ENCODE measurements at regions not wholly inside any gene's neighbourhood (a gene's known extent, or its start where the extent isn't known, plus 50 kb on each side); places are given as distances from the start of the nearest gene placed in this dataset.

DNA sequence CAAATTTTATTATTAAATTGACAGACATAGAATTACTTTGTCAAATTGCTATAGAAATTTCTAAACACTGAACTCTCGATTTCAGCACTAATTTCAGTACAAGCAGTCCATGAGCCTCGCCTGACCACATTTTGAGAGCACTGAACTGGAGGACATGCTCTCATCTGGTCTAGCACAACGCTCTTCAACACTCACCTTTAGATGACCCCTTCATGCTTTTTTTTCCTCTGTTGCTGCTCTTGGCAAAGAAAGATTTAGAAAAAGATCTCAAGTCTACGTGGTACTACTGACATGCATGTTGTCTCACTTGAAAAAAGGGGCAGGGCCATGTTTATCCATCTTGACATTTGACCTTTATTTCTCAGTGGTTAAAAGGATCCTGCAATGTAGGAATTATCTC is 981.5 kb downstream of the DIAPH3 start:
- no peak overlapping the region for H2AFZ ChIP-seq (ENCODE audit: low read depth, low read length)

DNA sequence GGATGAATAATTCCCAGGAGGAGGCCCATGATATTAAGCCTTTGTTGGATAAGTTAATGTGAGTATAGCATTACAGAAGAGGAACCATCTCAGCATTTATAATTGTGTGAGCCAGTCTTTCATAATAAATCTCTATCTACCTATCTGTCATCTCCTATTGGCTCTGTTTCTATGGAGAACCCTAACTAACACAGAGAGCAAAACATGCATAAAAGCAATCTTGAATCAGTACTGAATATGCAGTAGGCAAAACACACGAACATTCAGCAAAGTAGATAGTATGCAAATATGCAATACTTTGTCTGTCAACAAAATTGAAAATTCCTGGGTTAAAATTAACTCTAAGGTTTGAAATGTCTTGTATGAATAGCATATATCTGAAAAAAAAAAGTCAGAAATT is 966.3 kb downstream of the DIAPH3 start:
- Histone ChIP-seq H3K27ac (ENCODE audit: low read length) (no peak overlapping the region), H3K36me3 (ENCODE audit: insufficient read depth, low read length) (no peaks in the 10 kb centered on the region), H2AFZ (ENCODE audit: low read depth, low read length) (no peak overlapping the region), H3K4me2 (ENCODE audit: low read length) (no peak overlapping the region), H4K20me1 (ENCODE audit: insufficient read depth) (no peaks in the 10 kb centered on the region), H3F3A (ENCODE audit: insufficient read depth, low read length, poor library complexity, severe bottlenecking) (no peaks in the 10 kb centered on the region), H3K9me3 (ENCODE audit: low read length) (no peaks in the 10 kb centered on the region), H3K79me2 (replicated peaks; ENCODE audit: insufficient read depth, low read length) (no peaks in the 10 kb centered on the region), H3K9me2 (ENCODE audit: insufficient read depth, low read length) (no peaks in the 10 kb centered on the region), H3K9ac (ENCODE audit: low read length) (no peak overlapping the region), H3K27me3 (ENCODE audit: insufficient read depth, low read depth, low read length) (no peaks in the 10 kb centered on the region), H3K4me3 (ENCODE audit: low read length) (no peak overlapping the region)
- TF ChIP-seq POLR2AphosphoS5 (IDR thresholded peaks at IDR 0.05), result no peak

More for the DNA sequence above, 981.5 kb downstream of the DIAPH3 start:
- no peaks in the 10 kb centered on the region for H3F3A ChIP-seq (ENCODE audit: insufficient read depth, low read length, poor library complexity, severe bottlenecking)
- H3K9me2 ChIP-seq (ENCODE audit: insufficient read depth, low read length), result no peaks in the 10 kb centered on the region
- no peaks in the 10 kb centered on the region for H3K9me3 ChIP-seq (ENCODE audit: low read length)
- no peaks in the 10 kb centered on the region for H3K79me2 ChIP-seq (replicated peaks; ENCODE audit: insufficient read depth, low read length)
- H3K27me3 ChIP-seq (ENCODE audit: insufficient read depth, low read depth, low read length), result no peaks in the 10 kb centered on the region
- TF ChIP-seq RAD21 (conservative IDR thresholded peaks at IDR 0.05) (no peak), TAF1 (IDR thresholded peaks at IDR 0.05; ENCODE audit: low read depth) (no peak), EP300 (conservative IDR thresholded peaks at IDR 0.05; ENCODE audit: poor library complexity, severe bottlenecking) (no peak), SMC3 (conservative IDR thresholded peaks at IDR 0.05; ENCODE audit: poor library complexity) (no peak), POLR2AphosphoS5 (IDR thresholded peaks at IDR 0.05) (no peak)
- TF ChIP-seq, protein P1, sequence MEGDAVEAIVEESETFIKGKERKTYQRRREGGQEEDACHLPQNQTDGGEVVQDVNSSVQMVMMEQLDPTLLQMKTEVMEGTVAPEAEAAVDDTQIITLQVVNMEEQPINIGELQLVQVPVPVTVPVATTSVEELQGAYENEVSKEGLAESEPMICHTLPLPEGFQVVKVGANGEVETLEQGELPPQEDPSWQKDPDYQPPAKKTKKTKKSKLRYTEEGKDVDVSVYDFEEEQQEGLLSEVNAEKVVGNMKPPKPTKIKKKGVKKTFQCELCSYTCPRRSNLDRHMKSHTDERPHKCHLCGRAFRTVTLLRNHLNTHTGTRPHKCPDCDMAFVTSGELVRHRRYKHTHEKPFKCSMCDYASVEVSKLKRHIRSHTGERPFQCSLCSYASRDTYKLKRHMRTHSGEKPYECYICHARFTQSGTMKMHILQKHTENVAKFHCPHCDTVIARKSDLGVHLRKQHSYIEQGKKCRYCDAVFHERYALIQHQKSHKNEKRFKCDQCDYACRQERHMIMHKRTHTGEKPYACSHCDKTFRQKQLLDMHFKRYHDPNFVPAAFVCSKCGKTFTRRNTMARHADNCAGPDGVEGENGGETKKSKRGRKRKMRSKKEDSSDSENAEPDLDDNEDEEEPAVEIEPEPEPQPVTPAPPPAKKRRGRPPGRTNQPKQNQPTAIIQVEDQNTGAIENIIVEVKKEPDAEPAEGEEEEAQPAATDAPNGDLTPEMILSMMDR (IDR thresholded peaks at IDR 0.05; ENCODE audit: poor library complexity, severe bottlenecking), result no peak
- TF ChIP-seq, protein P2, sequence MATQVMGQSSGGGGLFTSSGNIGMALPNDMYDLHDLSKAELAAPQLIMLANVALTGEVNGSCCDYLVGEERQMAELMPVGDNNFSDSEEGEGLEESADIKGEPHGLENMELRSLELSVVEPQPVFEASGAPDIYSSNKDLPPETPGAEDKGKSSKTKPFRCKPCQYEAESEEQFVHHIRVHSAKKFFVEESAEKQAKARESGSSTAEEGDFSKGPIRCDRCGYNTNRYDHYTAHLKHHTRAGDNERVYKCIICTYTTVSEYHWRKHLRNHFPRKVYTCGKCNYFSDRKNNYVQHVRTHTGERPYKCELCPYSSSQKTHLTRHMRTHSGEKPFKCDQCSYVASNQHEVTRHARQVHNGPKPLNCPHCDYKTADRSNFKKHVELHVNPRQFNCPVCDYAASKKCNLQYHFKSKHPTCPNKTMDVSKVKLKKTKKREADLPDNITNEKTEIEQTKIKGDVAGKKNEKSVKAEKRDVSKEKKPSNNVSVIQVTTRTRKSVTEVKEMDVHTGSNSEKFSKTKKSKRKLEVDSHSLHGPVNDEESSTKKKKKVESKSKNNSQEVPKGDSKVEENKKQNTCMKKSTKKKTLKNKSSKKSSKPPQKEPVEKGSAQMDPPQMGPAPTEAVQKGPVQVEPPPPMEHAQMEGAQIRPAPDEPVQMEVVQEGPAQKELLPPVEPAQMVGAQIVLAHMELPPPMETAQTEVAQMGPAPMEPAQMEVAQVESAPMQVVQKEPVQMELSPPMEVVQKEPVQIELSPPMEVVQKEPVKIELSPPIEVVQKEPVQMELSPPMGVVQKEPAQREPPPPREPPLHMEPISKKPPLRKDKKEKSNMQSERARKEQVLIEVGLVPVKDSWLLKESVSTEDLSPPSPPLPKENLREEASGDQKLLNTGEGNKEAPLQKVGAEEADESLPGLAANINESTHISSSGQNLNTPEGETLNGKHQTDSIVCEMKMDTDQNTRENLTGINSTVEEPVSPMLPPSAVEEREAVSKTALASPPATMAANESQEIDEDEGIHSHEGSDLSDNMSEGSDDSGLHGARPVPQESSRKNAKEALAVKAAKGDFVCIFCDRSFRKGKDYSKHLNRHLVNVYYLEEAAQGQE (IDR thresholded peaks at IDR 0.05; ENCODE audit: borderline replicate concordance), result no peak
- H3K36me3 ChIP-seq (ENCODE audit: insufficient read depth, low read length), result no peaks in the 10 kb centered on the region
- H4K20me1 ChIP-seq (ENCODE audit: insufficient read depth), result no peaks in the 10 kb centered on the region
- H3K9ac ChIP-seq (ENCODE audit: low read length), result no peak overlapping the region
- no peak overlapping the region for H3K4me2 ChIP-seq (ENCODE audit: low read length)
- no peak overlapping the region for H3K27ac ChIP-seq (ENCODE audit: low read length)
- no peak overlapping the region for H3K4me3 ChIP-seq (ENCODE audit: low read length)

DNA sequence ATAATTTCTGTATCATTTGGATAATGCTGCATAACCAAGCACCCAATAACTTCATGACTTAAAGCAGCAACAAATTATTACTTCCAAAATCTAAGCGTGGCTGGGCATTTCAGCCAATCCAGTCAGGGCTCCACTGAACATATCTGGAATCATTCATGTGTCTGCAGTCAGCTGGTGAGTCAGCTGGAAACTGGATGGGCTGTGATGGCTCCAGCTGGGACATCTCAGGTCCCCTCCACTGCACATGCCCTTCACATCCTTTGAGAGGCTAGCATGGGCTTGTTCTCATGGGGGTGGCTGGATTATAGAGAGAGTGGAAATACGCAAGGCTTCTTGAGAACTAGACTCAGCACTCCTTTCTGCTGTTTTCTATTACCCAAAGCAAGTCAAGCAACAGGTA is 961.9 kb downstream of the DIAPH3 start:
- Histone ChIP-seq H3K9ac (ENCODE audit: low read length) (no peak overlapping the region), H3F3A (ENCODE audit: insufficient read depth, low read length, poor library complexity, severe bottlenecking) (no peaks in the 10 kb centered on the region), H3K36me3 (ENCODE audit: insufficient read depth, low read length) (no peaks in the 10 kb centered on the region), H3K27me3 (ENCODE audit: insufficient read depth, low read depth, low read length) (no peaks in the 10 kb centered on the region), H3K4me3 (ENCODE audit: low read length) (no peak overlapping the region), H2AFZ (ENCODE audit: low read depth, low read length) (no peak overlapping the region), H3K9me3 (ENCODE audit: low read length) (no peaks in the 10 kb centered on the region), H4K20me1 (ENCODE audit: insufficient read depth) (no peaks in the 10 kb centered on the region), H3K79me2 (replicated peaks; ENCODE audit: insufficient read depth, low read length) (no peaks in the 10 kb centered on the region), H3K27ac (ENCODE audit: low read length) (no peak overlapping the region), H3K4me2 (ENCODE audit: low read length) (no peak overlapping the region), H3K9me2 (ENCODE audit: insufficient read depth, low read length) (no peaks in the 10 kb centered on the region)
- TF ChIP-seq MXI1 (conservative IDR thresholded peaks at IDR 0.05; ENCODE audit: poor library complexity, severe bottlenecking) (no peak), POLR2AphosphoS5 (IDR thresholded peaks at IDR 0.05) (no peak), EP300 (conservative IDR thresholded peaks at IDR 0.05; ENCODE audit: poor library complexity, severe bottlenecking) (no peak), EZH2 (IDR thresholded peaks at IDR 0.05; ENCODE audit: borderline replicate concordance, insufficient read depth, low read length, poor library complexity, severe bottlenecking) (no peak), RAD21 (conservative IDR thresholded peaks at IDR 0.05) (no peak), SMC3 (conservative IDR thresholded peaks at IDR 0.05; ENCODE audit: poor library complexity) (no peak), TAF1 (IDR thresholded peaks at IDR 0.05; ENCODE audit: low read depth) (no peak)
- TF ChIP-seq, protein P1 (IDR thresholded peaks at IDR 0.05; ENCODE audit: poor library complexity, severe bottlenecking), result no peak
- TF ChIP-seq, protein P2 (IDR thresholded peaks at IDR 0.05; ENCODE audit: borderline replicate concordance), result no peak
